HS-27A (cell line): ENCODE measurements at regions not wholly inside any gene's neighbourhood (a gene's known extent, or its start where the extent isn't known, plus 50 kb on each side); places are given as distances from the start of the nearest gene placed in this dataset.
"Not testable (repeated sequence)": the region's sequence is repeated elsewhere in the genome, so short reads cannot be mapped to it uniquely, and the experiment has no call there.

ENCODE experiments used
- DNase-seq: peaks from one replicate; pipeline ENCODE4 v3.0.0-alpha.2; 2012; ENCODE audit warnings: low read depth, missing footprints

DNA sequence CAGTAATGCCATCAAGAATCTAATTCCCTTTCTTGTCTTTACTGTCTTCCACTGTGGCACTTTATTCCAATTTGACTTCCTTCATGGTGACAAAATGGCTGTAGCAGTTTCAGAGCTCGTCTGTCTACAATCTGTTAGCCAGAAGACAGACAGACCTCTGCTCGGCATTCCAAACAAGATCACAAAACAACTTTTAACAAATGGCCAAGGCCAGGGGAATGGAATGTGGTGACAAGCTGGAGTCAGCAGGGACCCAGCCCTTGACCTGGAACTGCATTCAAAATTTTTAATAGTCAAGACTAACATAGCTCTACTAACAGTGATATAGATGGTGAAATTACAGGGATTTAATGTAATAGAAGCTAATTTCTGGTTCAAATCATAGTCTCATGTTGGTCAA lies 637.2 kb downstream of the ETS1 start:
- DNase-seq, result no peak

- DNase-seq, result no peak
Measured at GRCh38 chr11:127943763-127944162, 643.6 kb downstream of the ETS1 start.

DNA sequence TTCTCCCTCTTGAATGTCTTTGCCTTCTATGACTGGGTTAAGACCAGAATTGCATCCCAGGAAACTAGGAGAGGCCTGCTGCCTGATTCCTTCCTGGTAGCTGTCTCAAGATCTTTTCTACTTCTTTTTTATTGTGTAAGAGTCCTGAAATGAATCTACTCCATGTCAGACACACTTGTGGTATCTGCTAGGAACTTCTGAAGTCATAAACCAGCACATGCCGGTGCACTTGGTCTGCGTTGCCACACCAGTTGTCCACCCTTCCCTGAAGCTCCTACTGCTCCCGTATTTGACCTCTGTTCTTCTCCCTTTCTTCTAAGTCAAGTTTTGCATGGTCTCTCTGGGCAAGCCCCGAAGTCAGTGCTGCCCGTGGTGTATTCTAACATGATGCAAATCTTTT lies 644.2 kb downstream of the ETS1 start:
- no peak for DNase-seq

GRCh38 chr11:127941554-127941953 lies 645.8 kb downstream of the ETS1 start:
- DNase-seq, result not testable (repeated sequence)

DNA sequence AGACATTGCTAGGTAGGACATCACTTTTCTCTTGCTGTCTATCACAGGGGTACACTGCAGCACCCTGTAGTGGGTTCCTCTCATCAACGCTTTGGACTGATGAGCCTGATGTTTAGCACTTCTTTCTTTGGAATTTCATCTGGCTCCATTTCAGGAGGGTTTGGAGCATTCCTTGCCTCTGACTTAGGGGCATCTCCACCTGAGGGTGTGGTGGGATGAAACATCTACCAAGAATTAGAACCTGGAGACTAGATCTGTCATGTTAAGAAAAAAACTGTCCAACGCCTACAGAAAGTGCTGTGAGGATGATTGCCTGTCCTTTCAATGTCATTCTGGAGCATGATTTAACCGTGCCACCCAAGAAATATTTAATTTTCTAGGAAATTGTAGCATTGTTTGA lies 648.4 kb downstream of the ETS1 start:
- no peak for DNase-seq

DNA sequence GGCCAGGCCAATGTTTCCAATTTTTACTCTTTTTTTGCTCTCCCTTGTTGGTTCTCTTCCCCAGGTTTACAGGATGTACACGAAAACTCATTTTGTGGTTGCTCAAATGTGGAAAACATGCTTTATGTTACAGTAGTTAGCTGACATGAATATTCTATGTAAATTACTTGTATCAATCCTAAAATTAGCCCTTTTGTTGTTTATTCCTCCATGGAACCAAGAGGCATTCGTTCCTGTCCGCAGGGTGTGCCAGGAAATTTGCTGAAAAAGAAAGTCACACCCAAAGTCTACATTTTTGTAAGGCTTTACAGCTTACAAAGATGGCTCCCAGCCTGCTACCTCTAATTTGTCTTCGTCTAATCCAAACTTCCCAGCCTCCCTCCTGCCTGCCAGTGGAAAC lies 652.3 kb downstream of the ETS1 start:
- no peak for DNase-seq

- DNase-seq, result not testable (repeated sequence)
Measured at GRCh38 chr11:127933961-127934360, 653.4 kb downstream of the ETS1 start.

DNA sequence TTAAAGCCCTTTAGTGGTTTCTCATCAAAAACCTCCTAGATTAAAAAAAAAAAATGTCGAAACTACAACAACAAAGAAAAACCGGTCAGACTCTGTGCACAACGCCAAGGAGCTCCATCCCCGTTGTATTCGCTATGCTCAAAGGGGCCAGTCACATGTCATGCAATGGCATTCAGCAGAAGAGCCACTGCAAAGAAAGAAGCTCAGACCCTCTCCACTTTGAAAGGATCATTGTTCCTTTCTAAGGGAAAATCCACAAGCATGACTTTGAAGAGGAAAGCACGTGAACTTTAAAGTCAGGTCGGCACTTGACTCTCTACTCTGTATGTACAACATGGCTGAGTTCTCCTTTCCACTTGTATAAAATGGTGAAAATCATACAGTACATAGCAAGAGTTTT lies 655.6 kb downstream of the ETS1 start:
- DNase-seq, result no peak

GRCh38 chr11:127926721-127927120 lies 660.6 kb downstream of the ETS1 start:
- no peak for DNase-seq

DNA sequence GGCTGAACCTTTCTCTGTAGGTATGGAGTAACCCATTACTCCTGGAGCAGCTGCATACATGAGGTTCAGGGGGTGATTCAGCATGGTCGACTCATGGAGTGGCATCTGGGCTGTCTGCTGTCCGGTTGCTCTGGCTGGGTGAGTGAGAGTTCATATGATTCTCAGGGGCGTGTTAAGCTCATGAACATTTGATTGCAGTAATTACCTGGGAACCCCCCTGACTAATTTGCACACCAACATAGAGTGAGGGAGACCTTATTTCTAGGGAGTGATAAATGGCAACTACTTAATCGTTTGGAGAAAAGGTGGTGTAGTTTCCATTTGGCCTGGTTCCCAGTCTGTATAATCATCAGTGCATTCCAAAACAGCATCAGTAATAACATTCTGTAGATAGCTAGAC lies 661.9 kb downstream of the ETS1 start:
- no peak for DNase-seq

GRCh38 chr11:127919206-127920000 lies 668.0 kb downstream of the ETS1 start:
- no peak for DNase-seq

- no peak for DNase-seq
Measured at GRCh38 chr11:127902382-127902781, 685.0 kb downstream of the ETS1 start.

DNA sequence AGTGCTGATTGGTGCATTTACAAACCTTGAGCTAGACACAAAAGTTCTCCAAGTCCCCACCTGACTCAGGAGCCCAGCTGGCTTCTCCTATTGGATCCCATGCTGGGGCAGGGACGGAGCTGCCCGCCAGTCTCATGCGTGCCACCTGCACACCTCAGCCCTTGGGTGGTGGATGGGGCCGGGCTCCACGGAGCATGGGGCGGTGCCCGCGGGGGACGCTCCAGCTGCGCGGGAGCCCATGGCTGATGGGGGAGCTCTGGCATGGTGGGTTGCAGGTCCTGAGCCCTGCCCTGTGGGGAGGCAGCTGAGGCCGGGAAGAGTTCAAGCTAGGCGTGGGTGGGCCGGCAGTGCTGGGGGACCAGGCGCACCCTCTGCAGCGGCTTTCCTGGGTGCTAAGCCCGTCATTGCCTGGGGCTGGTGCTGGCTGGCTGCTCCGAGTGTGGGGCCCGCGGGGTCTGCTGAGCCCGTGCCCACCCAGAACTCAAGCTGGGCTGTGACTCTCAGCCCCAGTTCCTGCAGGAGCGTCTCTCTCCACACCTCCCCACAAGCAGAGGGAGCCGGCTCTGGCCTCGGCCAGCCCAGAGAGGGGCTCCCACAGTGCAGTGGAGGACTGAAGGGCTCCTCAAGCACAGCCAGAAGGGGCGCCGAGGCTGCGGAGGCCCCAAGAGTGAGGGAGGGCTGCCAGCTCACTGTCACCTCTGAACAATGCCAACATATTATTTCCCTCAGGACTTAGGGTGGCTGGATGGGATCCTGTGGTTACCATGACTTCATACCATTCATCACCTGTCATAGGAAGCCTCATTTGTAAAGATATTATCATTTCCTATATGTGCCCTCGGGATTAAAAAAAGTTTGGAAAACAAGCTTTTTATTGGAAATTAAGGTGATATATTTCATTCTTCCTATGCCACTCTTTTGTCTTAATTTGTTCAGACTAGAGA lies 688.7 kb downstream of the ETS1 start:
- DNase-seq, result no peak

GRCh38 chr11:127895776-127896175 lies 691.6 kb downstream of the ETS1 start:
- DNase-seq, result no peak

DNA sequence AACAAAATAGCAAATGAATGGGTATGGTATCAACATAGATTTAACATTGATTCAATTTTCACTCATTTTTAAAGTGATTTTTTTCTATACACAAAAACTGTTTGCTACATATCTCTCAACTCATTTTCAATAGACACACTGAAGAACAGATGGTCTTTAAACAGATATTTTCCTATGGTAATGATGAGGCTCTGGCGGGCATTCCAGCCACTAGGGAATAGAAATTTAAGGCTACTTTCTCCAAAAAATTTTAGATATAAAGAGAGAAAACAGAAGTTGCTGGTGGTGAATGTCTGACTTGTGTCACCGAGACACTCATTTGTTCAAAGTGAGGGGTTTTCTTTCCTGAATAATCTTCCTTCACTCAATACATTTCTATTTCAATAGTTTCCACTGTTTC lies 693.0 kb downstream of the ETS1 start:
- DNase-seq, result no peak

- DNase-seq, result peak; percentile 2
Measured at GRCh38 chr11:127890030-127890615, 697.2 kb downstream of the ETS1 start.

DNA sequence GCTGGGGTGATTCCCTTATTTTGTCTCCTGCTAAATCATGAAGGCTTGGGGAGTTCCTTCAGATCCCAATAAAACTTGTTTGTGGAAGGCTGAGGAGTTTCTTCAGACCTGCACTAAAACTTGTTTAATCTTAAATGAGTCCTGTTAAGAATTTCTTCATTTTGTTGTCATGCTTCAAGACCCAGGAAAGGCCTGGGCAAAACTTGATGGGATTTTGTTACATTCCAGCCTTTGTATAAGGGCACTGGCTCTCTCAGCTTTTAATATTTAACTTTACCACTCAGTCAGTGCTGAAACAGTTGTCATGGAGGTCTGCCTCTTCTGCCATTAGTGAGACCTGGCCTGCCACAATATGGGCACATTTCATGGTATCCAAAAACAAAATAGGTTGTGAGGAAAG lies 699.0 kb downstream of the ETS1 start:
- DNase-seq, result no peak

GRCh38 chr11:127875131-127875530 lies 712.2 kb downstream of the ETS1 start:
- DNase-seq, result no peak

- DNase-seq, result no peak
Measured at GRCh38 chr11:127873478-127873877, 713.9 kb downstream of the ETS1 start.

DNA sequence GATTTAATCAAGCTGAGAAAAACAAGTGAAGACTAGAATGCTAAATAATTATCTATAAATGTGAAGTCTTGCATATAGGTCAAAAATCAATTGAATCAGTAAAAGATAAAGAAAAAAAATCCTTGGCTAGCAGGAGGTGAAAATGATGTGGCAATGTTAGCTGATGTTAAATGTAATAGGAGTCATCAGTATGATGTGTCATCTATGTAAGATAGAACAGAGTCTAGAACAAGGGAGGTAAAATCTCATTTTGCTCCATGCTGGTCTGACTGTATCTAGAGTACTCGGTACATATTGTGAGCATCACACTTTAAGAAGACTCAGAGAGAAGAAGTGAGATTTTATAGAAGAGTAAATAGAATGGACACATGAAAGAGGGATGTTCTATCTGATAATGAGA lies 721.2 kb downstream of the ETS1 start:
- no peak for DNase-seq

- DNase-seq, result no peak
Measured at GRCh38 chr11:127864861-127865260, 722.5 kb downstream of the ETS1 start.

GRCh38 chr11:127862406-127862805 lies 725.0 kb downstream of the ETS1 start:
- peak; percentile 19 for DNase-seq

DNA sequence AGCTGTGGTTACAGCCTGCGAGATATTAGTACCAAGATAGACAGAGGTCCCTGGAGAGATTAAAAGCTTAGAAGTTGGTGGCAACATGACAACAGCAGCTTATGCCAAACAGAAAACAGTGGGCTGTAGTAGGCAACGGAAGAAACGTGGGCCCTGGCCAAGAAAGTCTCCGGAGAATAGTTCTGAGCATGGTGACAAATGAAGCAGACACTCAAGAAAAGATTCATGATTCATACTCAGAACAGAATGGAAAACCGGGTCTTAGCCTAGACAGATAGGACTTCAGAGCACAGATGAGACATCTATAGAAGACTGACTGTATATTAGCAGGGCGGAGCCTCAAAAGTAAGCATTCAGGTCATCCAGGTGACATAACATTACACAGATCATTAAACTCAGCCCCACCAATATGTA lies 727.4 kb downstream of the ETS1 start:
- DNase-seq, result no peak
